AG04450 (cell line): ENCODE measurements at regions not wholly inside any gene's neighbourhood (a gene's known extent, or its start where the extent isn't known, plus 50 kb on each side); places are given as distances from the start of the nearest gene placed in this dataset.

Source experiments
- CTCF ChIA-PET: fragments of 300-600, 350-600 bp; formaldehyde crosslinking; extraction: SDS; loops from one replicate; lab custom pipeline; 2022; ENCODE audit warnings: antibody characterized with exemption, inconsistent platforms; lab: Charles Lee
- POLR2A ChIA-PET: fragments of 350-600 bp; formaldehyde crosslinking; extraction: SDS; loops from one replicate; lab custom pipeline; 2021; ENCODE audit warnings: antibody characterized with exemption, inconsistent platforms; lab: Yijun Ruan, JAX
- DNase-seq: peaks from one replicate; pipeline ENCODE4 v3.0.0-alpha.2; 2011; ENCODE audit warnings: low read depth, low spot score
- H3K27ac ChIP-seq: one replicate; pipeline ENCODE4 v1.5.1; 2012; ENCODE audit warnings: low read depth, low read length, control low read depth
- H3K27me3 ChIP-seq: one replicate; pipeline ENCODE4 v1.6.0; 2012; ENCODE audit warnings: low read length; ENCODE audit not compliant: control insufficient read depth, insufficient read depth
- H3K4me3 ChIP-seq: 2 replicates; pipeline ENCODE4 v1.5.1; 2011; ENCODE audit warnings: mild to moderate bottlenecking, low read depth, low read length, control low read depth
- H3K9me3 ChIP-seq: 2 replicates; pipeline ENCODE4 v1.5.1; 2012; ENCODE audit warnings: low read length; ENCODE audit not compliant: control insufficient read depth, insufficient read depth
- CTCF ChIP-seq: IDR thresholded peaks from 2 replicates; pipeline ENCODE4 v1.5.1; 2011; ENCODE audit warnings: low read depth, low read length, control low read depth, inconsistent platforms

- ChIA-PET POLR2A (no interaction called here), CTCF (no interaction called here)
- Histone ChIP-seq H3K9me3 (no peaks in the 10 kb centered on the region), H3K4me3 (no peak overlapping the region), H3K27me3 (peaks cover 2% of the 10 kb centered on the region), H3K27ac (no peak overlapping the region)
- no peak for TF ChIP-seq CTCF
- DNase-seq: no peak
Measured at GRCh38 chr12:22919883-22920282, 294.9 kb downstream of the ETNK1 start.

GRCh38 chr12:22923768-22924167 lies 298.8 kb downstream of the ETNK1 start:
- DNase-seq: no peak
- CTCF ChIA-PET: no interaction called here
- POLR2A ChIA-PET: no interaction called here
- Histone ChIP-seq H3K9me3 (no peaks in the 10 kb centered on the region), H3K4me3 (no peak overlapping the region), H3K27ac (no peak overlapping the region), H3K27me3 (no peaks in the 10 kb centered on the region)
- no peak for TF ChIP-seq CTCF

- no peaks in the 10 kb centered on the region for H3K9me3 ChIP-seq
- TF ChIP-seq CTCF: no peak
- POLR2A ChIA-PET: no interaction called here
- CTCF ChIA-PET: no interaction called here
- DNase-seq: no peak
- H3K27me3 ChIP-seq: no peaks in the 10 kb centered on the region
- no peak overlapping the region for H3K4me3 ChIP-seq
- no peak overlapping the region for H3K27ac ChIP-seq
Measured at GRCh38 chr12:22924391-22924790, 299.4 kb downstream of the ETNK1 start.

GRCh38 chr12:22925623-22926022 lies 300.7 kb downstream of the ETNK1 start:
- H3K9me3 ChIP-seq: no peaks in the 10 kb centered on the region
- H3K4me3 ChIP-seq: no peak overlapping the region
- no peak overlapping the region for H3K27ac ChIP-seq
- POLR2A ChIA-PET: no interaction called here
- no peak for TF ChIP-seq CTCF
- no peak for DNase-seq
- CTCF ChIA-PET: no interaction called here
- H3K27me3 ChIP-seq: no peaks in the 10 kb centered on the region

- DNase-seq: no peak
- ChIA-PET CTCF (no interaction called here), POLR2A (no interaction called here)
Measured at GRCh38 chr12:22932431-22932830, 307.5 kb downstream of the ETNK1 start.

More at GRCh38 chr12:22932431-22932830, 307.5 kb downstream of the ETNK1 start:
- no peak overlapping the region for H3K27ac ChIP-seq
- no peaks in the 10 kb centered on the region for H3K27me3 ChIP-seq
- H3K4me3 ChIP-seq: no peak overlapping the region
- TF ChIP-seq CTCF: no peak
- H3K9me3 ChIP-seq: no peaks in the 10 kb centered on the region
